ENCODE measurements at regions not wholly inside any gene's neighbourhood (a gene's known extent, or its start where the extent isn't known, plus 50 kb on each side); places are given as distances from the start of the nearest gene placed in this dataset.

DNA sequence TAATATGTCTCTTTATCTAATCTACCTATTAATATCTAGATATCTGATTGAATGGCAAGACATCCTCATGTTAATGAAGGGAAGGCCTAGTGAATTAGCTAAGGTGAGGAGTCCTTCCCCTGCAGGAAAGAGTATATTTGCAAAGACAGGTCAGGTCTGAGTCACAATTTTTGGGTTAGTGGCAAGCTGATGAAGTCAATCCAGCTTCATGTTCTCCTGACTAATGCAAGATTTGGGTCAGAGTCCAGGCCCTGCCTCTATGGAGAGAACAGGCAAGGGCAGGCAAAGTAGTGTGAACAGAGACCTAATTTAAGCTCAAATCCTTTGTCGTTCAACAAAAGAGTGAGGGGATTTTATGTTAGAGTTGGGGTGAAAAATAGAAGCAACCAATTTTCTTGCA, 496.7 kb downstream of the BMP2 start:
- TF ChIP-seq SMC3 (IDR thresholded peaks at IDR 0.05; ENCODE audit: low read depth, low read length) (no peak), POLR2A (IDR thresholded peaks at IDR 0.05; ENCODE audit: low read depth, low read length) (no peak), CTCF (conservative IDR thresholded peaks at IDR 0.05; ENCODE audit: low read depth, low read length) (no peak), CEBPB (IDR thresholded peaks at IDR 0.05; ENCODE audit: low read depth, low read length) (no peak), FOS (IDR thresholded peaks at IDR 0.05; ENCODE audit: low read depth, low read length) (no peak), RAD21 (IDR thresholded peaks at IDR 0.05; ENCODE audit: low read length) (no peak), RCOR1 (IDR thresholded peaks at IDR 0.05; ENCODE audit: insufficient replicate concordance, low read length) (no peak), USF2 (IDR thresholded peaks at IDR 0.05; ENCODE audit: low read depth, low read length) (no peak), MXI1 (IDR thresholded peaks at IDR 0.05; ENCODE audit: borderline replicate concordance, low read depth, low read length) (no peak)
- TF ChIP-seq, protein P1, sequence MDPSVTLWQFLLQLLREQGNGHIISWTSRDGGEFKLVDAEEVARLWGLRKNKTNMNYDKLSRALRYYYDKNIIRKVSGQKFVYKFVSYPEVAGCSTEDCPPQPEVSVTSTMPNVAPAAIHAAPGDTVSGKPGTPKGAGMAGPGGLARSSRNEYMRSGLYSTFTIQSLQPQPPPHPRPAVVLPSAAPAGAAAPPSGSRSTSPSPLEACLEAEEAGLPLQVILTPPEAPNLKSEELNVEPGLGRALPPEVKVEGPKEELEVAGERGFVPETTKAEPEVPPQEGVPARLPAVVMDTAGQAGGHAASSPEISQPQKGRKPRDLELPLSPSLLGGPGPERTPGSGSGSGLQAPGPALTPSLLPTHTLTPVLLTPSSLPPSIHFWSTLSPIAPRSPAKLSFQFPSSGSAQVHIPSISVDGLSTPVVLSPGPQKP (IDR thresholded peaks at IDR 0.05; ENCODE audit: borderline replicate concordance, low read depth, low read length) = no peak
